GM21367 (cell line): ENCODE measurements at regions not wholly inside any gene's neighbourhood (a gene's known extent, or its start where the extent isn't known, plus 50 kb on each side); places are given as distances from the start of the nearest gene placed in this dataset.

Source experiments
- ATAC-seq: cut with Tn5 transposase; IDR thresholded peaks from one replicate; pipeline ENCODE4 v1.9.1; 2021; ENCODE audit not compliant: unreplicated experiment

DNA sequence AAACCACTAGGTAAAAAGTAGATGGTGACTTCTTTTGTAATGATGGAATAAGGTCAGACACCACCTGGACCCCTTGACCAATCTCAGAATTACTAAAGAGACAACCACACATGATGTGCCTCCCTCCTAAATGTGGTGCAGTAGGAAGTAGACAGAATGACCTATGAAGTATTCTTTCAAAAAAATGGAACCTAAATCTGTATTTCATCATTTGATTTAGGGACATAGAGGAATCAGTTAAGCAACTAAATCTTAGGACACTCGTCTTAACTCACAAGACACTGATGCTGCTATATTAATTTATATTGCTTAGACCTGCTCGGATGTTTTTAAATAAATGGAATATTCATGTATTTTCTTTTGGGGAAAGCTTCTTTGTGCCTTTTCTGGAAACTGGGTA lies 80.9 kb upstream of the IRF2BP2 start:
- no peak for ATAC-seq

DNA sequence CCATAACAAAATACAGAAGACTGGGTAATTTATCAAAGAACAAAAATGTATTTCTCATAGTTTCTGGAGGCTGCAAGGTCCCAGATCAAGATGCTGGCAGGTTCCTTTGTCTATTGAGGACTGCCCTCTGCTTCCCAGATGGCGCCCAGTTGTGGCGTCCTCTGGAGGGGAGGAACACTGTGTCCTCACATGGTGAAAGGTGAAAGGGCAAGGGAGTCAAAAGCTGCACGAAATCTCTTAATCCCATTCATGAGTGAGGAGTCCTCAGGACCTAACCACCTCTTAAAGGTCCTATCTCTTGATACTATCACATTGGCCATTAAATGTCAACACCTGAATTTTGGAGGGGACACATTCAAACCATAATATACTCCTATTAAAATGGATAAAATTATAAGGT lies 79.3 kb upstream of the IRF2BP2 start:
- no peak for ATAC-seq

DNA sequence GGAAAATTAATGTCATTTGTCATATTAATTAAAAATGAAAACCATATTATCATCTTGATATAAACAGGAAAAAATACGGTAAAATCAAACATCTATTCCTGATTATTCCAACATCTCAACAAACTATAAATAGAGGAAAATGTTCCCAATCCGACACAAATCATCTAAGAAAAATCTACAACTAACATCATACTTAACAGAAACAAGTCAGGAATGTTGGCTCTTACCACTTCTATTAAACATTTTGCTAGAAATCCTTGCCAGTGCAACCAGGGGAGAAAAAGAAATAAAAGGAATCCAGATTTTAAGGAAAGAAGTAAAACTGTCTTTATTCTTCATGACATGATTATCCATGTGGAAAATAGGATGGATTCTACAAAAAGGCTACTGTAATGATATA lies 77.0 kb upstream of the IRF2BP2 start:
- no peak for ATAC-seq

DNA sequence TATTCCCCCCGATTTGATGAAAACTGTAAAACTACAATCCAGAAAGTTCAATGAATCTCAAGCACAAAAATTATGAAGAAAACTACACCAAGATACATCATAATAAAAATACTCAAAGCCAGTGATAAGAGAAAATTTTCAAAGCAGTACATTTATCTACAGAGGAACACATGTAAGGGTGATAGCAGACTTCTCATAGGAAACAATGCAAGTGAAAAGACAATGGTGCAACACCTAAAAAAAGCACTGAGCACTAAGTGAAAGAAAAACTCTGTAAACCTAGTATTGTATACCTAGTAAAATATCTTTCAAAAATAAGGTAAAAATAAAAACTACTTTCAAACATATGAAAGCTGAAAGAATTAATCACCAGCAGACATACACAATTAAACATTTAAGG lies 76.1 kb upstream of the IRF2BP2 start:
- ATAC-seq: no peak

DNA sequence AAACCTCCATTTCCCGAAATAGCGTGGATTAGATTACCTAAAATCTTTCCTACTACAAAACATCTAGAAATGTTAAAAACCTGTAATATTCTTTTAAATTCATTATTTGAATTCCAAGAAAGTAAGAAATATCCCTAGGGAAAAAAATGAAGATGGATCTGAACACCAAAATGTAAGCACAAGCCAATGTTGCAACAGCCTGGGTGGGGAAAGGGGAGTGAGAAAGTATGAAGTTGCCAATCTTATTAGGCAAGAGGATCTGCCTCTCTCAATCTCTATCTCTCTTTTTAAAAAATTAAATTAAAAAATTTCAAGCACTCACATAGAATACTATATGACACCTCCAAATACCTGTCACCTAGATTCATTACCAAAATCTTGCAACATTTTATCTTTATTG lies 74.9 kb upstream of the IRF2BP2 start:
- ATAC-seq: no peak

DNA sequence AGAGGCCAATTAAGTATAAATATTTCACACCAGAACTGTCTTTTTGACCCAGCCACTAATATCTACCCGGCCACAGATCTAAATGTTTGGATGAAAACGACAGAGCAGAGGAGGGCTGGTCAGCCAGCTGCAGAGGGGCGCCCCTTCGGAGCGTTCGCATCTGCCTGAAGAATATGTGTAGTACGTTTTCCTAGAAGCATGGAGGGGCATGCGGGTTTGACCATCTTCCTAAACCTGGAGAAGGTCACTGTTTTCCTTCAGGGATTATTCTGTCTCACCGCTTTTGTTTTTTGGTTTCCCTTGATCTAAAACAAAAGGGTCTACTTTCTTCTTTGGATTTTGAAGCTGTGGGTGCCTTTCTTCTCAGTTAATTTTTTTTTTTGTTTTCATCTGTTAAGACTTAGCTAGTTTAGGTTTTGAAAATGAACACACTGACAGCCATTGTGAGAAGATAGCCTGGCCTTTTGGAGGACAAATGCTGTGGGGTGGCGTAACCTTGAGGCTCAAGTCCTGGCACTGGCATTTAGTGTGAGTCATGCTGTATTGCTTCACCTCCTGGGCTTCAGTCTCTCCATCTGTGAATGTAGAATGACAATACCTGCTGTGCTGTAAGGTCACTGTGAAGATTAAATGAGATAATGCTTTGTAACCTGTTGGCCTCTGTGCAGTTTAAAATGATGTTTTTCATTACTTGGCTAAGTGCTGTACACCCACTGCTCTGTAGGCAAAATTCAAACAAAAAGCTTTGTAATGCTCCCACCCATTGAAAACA lies 74.1 kb upstream of the IRF2BP2 start:
- ATAC-seq: no peak

DNA sequence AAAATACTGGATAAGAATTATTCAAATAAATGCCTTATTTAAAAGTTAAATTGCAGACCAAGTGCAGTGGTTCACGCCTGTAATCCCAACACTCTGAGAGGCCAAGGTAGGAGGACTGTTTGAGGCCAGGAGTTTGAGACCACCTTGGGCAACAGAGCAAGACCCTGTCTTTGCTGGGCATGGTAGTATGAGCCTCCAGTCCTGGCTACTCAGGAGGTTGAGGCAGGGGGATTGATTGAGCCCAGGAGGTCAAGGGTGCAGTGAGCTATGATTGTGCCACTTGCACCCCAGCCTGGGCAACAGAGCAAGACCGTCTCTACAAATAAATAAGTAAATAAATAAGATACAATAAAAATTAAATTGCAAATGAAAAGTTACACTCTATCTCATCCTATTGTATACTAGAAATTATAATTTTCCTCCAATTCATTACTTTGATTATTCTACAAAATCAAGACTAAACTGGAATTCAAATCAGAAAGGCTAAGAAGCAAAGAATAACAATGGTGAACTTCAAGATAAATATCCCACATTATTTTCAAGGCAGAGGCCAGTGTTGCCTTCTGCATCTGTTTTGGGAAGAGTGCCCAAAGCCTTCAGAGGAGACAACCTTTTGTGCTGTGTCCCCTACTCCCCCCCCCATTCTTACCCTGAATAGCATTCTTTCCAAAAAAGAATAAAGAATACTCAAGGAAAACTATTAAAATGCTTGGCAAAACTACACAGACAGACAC lies 73.3 kb upstream of the IRF2BP2 start:
- no peak for ATAC-seq

DNA sequence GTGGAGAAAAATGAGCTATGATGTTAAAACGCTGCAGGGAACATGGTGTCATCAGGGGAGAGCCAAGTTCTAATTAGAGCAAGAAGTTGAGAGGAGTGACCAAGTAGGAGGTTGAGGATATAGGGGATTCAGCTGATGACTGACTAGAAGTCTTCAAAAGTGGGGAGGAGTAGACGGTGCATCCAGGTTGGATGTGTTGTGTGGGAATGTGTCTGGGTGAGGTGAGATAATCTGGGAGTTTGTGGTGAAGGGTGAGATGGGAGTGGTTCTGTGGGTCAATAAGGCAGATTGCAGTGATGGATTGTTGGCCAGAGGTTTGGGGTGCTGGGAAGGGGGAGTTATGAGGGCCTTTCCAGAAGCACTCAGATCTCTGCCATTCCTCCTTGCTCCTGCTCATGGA lies 72.0 kb upstream of the IRF2BP2 start:
- ATAC-seq: no peak

DNA sequence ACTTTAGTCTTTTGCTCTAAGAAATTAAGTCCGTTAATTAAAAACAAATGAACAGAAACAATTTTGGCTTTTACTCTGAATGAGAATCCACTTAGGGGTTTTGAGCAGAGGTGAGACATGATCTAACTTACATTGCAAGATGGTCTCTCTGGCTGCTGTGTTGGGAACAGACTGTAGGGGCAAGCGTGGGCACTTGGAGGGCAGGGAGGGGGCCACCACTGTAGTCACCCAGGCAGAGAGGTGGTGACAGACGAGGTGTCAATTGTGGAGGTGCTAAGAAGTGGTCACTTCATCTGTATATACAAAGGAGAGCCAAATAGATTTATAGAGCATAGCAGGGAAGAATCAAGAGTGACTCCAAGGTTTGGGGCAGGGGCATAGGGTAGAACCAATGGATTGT lies 71.1 kb upstream of the IRF2BP2 start:
- ATAC-seq: no peak

DNA sequence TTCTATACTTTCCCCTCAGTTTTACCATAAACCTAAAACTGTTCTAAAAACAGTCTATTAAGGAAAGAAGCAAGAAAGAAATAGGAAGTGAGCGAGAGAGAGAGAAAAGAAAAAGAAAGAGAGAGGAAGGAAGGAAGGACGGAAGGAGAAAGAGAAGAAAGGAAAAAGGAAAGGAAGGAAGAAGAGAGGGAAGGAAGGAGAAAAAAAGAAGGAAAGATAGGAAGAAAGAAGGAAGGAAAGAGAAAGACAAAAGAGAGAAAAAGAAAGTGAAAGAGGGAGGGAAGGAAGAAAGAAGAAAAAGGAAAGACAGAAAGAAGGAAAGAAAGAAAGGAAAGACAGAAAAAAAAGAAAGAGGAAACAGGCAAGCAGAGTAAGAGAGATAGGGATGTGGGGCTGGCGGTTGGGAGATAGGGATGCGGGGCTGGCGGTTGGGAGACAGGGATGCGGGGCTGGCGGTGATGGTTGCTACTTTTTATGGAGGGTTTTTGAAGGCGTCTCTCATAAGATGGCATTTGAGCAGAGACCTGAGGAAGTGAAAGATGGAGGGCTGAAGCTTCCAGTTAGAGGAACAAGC lies 70.4 kb upstream of the IRF2BP2 start:
- no peak for ATAC-seq

DNA sequence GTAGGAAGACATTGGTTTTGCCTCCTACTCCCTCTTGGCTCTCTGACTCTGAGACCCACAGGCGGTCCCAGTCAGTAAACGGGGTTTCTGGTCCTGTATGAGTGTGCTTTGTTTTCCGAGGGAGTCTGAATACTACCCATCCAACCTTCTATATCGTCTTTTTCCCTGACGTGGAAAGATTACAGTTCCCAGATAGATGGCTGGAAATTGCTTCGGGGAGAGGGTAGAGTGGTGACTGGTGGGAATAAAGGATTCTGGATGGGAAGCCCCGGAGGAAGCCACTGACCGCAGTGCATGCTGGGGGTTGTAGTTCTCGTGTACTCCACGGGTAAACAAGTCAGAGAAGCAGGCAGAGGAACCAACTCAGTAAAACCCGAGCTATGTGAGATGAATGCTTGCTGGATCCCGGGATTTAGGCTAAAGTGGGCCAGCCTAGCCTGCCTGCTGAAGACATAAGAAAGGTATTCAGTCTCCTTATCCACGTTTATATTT lies 66.2 kb upstream of the IRF2BP2 start:
- peak; percentile 61 for ATAC-seq

DNA sequence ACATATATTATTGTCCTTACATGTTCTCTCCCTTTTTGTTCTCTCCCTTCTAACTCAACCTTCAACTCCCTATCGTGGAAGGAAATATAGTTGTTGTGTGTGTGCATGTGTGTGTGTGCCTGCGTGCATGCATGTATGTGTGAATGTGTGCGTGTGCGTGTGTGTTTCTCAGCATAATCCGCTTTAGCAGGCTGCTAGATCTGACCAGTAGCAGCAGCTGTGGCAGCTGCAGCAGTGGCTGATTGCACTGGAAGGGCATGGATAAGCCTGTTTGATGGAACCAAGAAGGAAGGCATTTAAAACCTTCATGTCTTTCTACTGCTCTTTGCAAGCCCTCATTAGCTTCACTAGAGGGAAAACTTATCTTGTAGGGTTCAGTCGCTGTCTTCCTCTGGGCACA lies 65.6 kb upstream of the IRF2BP2 start:
- ATAC-seq: no peak

DNA sequence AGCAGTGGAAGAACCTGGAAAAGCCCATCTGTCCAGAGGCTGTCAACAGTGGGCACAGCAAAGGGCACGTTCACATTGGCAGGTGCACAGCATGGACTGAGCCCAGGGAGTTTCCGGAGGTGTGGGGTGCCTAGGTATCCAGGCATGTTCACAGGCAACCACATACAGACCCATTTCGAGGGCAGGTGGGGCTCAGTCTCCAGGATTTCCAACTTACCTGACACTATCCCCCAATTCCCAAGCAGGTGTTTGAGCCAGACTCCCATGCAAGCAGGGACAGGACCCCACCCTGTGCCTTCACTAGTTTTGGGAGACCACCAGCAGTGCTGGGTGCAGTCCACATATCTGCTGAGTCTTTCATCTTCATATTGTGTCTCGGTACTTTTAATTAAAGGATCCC lies 65.0 kb upstream of the IRF2BP2 start:
- no peak for ATAC-seq

DNA sequence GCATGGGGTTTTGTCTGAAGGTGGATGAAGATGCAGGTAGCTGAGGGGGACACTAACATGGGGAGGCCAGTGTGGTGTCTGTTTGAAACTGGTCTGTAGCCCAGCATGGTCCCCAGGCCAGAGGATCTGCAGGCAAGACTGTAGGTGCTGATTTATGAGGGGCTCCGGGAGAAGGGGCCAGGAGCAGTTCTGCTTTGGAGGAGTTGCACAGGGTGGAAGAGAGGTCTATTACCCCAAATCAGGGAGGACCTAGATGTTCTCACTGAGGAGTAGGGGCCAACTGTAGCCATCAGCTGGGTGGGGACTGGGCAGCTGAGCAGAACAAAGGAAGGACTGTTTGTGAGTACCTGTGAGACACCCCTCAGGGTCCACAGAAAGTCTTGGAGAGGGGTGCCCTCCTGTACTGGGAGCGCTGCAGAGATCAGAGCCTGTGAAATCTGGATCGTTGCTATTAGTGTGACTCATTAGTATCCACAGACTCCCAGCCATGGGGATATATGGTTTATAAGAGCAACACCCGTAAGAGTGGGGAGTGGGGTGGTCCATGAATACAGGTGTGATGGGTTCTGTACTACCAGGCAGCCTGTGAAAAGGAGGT lies 64.3 kb upstream of the IRF2BP2 start:
- no peak for ATAC-seq

DNA sequence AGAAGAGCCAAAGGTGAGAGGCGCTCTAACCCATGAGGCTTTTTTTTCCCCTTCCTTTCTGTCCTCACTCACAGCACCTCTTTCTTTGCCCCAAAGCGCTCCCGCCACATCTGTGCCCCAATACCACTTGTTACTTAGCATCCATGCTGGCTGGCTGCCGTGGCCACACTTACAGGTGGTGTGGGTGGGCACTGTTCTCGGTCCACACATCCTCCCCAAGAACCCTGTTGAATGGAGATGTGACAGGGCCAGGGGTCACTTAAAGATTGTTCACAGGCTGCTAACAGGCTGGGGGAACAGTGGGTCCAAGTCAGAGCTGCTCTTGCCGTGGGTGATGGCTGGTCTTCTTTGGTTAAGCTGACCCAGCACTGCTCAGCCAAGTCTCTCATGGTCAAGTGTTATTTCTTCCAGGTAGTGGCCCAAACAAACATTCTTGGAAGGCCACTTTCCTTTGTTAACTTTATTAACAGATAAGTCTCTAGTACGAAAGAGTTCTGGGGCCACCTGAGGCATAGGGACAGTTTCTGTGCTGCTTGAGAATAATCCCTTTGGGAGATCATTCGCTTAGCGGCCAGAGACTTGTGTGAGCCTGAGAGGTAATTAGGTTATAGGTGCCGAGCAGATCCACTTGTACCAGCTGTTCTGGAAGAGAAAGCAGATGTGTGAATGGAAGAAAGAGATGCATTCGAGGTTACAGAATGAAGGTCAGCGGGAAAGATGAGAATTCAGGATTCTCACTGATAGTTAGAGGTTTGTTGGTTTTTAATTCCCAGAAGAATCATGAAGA lies 62.6 kb upstream of the IRF2BP2 start:
- ATAC-seq: no peak

DNA sequence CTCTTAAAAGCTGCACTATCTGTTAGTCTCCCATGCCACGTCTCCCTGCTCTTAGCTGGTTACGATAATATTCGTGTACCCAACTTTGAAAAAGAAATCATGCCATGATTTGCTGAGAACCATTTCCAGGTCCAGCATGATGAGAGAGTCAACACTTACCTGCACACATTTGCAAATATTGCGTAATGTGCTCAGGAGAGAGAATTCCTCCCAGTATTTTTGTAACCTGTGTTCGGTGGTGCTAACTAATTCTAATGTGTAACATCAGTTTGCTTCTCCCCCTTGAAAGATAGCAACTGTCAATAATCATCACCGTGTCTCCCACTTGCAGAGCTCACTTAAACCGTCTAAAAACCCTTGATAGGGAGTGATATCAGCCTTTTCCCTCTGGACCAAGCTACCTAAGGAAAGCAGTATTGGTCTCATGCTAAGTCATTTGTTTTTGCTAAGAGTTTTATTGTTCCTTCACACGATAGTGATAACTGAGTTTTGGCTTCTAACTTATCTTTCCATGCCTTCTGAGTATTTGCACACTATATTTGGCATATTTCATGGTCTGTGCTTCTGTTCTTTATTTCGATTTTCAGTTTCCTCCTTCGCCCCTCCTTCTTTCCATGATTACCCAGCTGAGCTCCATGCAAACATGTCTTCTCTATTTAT lies 61.1 kb upstream of the IRF2BP2 start:
- ATAC-seq: no peak

DNA sequence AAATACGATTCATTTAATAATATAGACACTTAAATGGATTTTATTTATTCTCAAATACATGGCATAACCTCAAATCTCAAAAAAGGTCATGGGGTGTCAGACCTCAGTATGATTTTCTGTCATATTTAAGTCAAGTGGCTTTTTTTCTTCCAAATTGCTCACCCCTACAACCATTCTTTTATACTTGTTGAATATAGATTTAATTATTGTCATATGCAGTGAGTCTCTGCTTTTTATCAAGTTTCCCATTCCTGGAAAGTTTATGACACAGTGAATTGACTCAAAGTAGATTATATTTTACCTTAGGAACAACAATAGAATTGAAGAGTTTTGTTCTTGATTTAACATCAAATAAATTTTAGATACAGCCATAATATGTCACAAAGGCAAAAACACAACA lies 59.5 kb upstream of the IRF2BP2 start:
- no peak for ATAC-seq

DNA sequence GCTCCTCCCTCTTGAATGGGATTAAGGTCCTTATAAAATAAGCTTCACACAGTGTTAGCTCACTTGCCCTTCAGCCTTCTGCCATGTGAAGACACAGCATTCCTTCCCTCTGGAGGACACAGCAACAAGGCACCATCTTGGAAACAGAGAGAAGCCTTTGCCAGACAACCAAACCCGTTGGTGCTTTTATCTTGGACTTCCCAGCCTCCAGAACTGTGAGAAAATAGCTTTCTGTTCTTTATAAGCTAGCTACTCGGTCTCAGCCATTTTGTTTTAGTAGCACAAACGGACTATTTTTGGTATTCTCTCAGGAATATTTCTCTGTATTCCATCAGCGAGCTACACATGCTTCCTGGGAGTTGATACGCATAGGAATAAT lies 58.6 kb upstream of the IRF2BP2 start:
- ATAC-seq: no peak

DNA sequence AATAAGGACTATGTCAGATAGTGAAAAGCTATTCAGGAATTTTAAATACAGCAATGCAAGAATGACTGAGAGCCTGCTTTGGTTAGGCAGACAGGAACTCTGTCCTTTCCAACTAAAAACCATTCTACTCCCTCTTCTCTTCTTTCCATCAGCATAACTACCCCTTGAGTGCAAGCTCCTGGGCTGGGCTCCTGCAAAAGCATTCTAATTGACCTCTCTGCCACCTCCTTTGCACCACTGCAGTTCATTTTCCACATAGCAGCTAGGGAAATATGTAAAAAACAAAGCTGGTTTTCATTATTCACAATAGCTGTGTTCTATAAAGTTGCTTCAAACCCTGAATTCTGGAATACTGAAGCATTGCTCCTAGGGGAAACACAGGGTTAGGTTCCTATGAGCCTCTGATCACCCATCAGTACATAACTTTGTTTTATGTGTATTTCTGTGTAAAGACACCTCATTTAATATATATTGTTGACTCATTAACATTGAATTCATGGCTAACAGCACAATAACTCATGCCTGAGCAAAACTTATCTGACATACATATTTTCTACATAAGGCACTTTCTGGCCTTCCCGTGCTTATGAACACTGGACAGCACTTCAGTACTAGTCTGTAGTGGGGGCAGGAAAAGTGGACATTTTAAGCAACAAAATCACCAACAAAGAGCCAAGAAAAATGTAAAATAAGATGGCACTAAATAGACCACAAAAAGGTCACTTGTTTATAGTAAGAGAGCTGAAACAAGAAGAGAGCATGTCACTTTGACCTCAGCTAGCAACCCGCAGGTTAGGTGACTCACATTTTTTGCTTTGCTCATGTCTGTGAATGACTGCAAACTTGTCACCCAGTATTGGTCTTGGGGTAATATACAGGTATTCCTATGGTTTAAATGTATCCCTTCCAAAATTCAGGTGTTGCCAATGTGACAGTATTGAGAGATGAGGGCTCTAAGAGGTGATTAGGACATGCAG lies 57.9 kb upstream of the IRF2BP2 start:
- no peak for ATAC-seq
